AG04450 (cell line): ENCODE measurements at regions not wholly inside any gene's neighbourhood (a gene's known extent, or its start where the extent isn't known, plus 50 kb on each side); places are given as distances from the start of the nearest gene placed in this dataset.

Experiments used
- CTCF ChIA-PET: fragments of 300-600, 350-600 bp; formaldehyde crosslinking; extraction: SDS; loops from one replicate; lab custom pipeline; 2022; ENCODE audit warnings: antibody characterized with exemption, inconsistent platforms; lab: Charles Lee
- POLR2A ChIA-PET: fragments of 350-600 bp; formaldehyde crosslinking; extraction: SDS; loops from one replicate; lab custom pipeline; 2021; ENCODE audit warnings: antibody characterized with exemption, inconsistent platforms; lab: Yijun Ruan, JAX
- DNase-seq: peaks from one replicate; pipeline ENCODE4 v3.0.0-alpha.2; 2011; ENCODE audit warnings: low read depth, low spot score
- H3K27ac ChIP-seq: one replicate; pipeline ENCODE4 v1.5.1; 2012; ENCODE audit warnings: low read depth, low read length, control low read depth
- H3K27me3 ChIP-seq: one replicate; pipeline ENCODE4 v1.6.0; 2012; ENCODE audit warnings: low read length; ENCODE audit not compliant: control insufficient read depth, insufficient read depth
- H3K4me3 ChIP-seq: 2 replicates; pipeline ENCODE4 v1.5.1; 2011; ENCODE audit warnings: mild to moderate bottlenecking, low read depth, low read length, control low read depth
- H3K9me3 ChIP-seq: 2 replicates; pipeline ENCODE4 v1.5.1; 2012; ENCODE audit warnings: low read length; ENCODE audit not compliant: control insufficient read depth, insufficient read depth
- TF ChIP-seq, protein P1 (sequence below): IDR thresholded peaks from 2 replicates; pipeline ENCODE4 v1.5.1; 2011; ENCODE audit warnings: low read depth, low read length, control low read depth, inconsistent platforms

DNA sequence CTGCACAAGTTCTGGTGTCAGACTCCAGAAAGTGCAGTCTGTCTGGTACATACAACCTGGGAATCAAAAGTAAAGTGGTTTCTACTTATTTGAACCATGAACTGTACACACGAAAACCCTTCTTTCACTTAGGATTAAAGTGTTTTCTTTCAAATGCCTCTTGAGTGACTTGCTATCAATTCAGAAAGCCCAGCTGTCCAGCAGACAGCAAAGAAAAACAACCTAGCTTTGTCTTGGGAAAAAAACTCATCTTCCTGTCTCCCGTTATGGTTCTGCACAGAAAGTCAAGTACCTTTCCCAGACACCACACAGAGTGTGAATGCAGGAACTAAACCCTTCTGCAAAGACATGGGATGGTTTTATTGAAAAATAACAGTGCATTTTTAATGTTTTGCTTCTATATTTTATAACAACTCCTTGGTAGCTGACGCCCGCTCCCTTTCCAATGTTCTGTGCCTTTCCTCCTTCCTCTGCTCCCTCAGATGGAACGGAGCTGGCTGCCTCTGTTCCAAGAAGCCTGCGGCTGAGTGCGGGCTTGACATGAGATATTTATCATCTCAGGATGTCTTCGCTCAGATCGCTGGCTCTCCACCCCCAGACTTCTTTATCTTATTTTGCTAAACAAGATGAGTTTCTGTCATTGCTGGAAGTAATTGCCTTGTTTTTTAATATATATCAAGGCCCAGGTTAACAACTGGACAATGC lies 322.3 kb upstream of the B3GAT1 start:
- Histone ChIP-seq H3K27ac (no peak overlapping the region), H3K4me3 (no peak overlapping the region), H3K27me3 (no peaks in the 10 kb centered on the region), H3K9me3 (peaks cover 76% of the 10 kb centered on the region)
- CTCF ChIA-PET, result no interaction called here
- no peak for DNase-seq
- POLR2A ChIA-PET, result no interaction called here
- TF ChIP-seq, protein P1, sequence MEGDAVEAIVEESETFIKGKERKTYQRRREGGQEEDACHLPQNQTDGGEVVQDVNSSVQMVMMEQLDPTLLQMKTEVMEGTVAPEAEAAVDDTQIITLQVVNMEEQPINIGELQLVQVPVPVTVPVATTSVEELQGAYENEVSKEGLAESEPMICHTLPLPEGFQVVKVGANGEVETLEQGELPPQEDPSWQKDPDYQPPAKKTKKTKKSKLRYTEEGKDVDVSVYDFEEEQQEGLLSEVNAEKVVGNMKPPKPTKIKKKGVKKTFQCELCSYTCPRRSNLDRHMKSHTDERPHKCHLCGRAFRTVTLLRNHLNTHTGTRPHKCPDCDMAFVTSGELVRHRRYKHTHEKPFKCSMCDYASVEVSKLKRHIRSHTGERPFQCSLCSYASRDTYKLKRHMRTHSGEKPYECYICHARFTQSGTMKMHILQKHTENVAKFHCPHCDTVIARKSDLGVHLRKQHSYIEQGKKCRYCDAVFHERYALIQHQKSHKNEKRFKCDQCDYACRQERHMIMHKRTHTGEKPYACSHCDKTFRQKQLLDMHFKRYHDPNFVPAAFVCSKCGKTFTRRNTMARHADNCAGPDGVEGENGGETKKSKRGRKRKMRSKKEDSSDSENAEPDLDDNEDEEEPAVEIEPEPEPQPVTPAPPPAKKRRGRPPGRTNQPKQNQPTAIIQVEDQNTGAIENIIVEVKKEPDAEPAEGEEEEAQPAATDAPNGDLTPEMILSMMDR, result no peak

DNA sequence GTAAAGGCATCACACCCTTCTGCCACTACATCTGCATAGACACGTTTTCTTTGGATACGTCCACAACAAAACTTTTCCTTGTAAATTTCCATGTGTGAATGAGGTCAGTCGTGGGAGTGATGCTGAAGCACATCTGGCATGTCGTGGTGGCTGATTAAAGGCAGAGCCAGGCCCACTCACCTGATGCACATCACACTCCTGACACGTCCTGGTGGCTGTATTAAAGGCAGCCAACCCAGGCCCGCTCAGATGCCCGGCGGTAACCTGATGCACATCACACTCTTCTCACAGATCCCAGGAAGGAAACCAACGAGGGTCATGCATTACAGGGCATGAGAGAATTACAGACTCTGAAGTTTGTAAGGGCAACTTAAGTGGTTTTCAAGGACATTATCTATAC lies 321.6 kb upstream of the B3GAT1 start:
- no peak for DNase-seq
- ChIA-PET CTCF (no interaction called here), POLR2A (no interaction called here)
- H3K27ac ChIP-seq, result no peak overlapping the region
- H3K9me3 ChIP-seq, result peaks cover 76% of the 10 kb centered on the region
- H3K27me3 ChIP-seq, result no peaks in the 10 kb centered on the region
- TF ChIP-seq, protein P1, result no peak
- no peak overlapping the region for H3K4me3 ChIP-seq

DNA sequence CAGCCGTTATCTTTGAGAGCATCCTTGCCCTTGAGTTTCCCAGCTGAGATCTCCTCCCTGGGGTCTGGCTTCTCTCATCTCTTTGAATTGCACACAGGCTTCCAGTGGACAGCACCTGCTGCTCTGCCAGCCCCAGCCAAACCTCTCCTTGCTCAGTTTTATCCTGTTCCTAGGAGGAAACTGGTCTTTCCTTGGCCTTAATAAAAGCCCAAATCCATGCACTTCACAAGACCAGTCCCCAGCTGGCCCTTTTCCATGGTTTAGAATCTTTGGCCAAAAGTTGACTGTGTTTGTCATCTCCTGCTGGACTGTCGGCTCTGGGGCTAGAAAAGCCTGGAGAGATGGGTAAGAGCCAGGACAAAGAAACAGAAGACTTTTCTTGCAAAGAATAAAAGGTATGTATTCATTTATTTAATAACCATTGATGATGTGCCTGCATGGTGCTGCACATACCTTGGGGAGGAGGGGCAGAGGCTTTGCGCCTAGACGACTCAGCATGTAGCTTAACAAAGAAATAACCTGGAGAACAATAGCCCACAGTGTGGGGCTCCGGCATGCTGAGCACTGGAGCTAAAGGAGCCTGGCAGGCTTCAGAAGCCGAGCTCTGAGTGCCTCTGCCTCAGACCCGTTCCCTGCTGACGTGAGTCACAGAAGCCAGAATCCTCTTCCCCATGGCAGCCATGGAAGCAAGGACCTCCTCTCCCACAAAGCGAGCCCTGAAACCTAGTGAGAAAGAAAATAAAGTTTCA lies 319.3 kb upstream of the B3GAT1 start:
- H3K4me3 ChIP-seq, result no peak overlapping the region
- H3K27ac ChIP-seq, result no peak overlapping the region
- CTCF ChIA-PET, result no interaction called here
- no peak for DNase-seq
- H3K9me3 ChIP-seq, result peaks cover 76% of the 10 kb centered on the region
- no peaks in the 10 kb centered on the region for H3K27me3 ChIP-seq
- TF ChIP-seq, protein P1, result no peak
- POLR2A ChIA-PET, result no interaction called here

DNA sequence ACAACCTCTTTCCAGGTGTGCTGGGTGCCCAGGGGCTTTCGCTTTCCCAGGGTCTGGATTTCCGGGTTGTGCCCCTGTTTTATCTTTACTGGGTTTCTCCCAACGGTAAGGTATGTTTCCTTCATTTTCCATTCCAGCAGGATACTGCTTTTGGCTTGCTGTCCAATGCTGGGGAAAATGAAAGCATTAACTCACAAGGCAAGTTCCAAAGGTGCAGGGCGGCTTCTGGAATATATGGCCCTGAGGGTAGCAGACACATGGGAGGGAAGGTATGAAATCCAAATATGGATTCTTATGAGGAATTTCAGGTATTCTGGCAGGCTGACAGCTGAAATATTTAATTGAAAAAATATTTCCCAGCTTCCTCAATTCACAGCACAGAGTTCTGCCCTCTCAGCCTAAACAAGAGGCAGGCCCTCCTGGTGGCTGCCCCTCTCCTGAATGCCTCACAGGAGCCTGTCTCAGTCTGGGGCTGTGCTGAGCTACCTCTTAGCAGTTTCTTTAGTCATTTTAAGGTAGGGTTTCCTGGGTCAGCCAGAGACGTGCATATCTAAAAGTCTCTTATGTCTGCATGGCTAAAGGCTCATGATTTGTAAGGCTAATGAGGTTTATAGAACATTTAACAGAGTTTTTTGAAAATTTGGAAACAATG lies 318.6 kb upstream of the B3GAT1 start:
- no peak overlapping the region for H3K27ac ChIP-seq
- DNase-seq, result no peak
- CTCF ChIA-PET, result no interaction called here
- H3K9me3 ChIP-seq, result peaks cover 76% of the 10 kb centered on the region
- TF ChIP-seq, protein P1, result no peak
- H3K4me3 ChIP-seq, result no peak overlapping the region
- POLR2A ChIA-PET, result no interaction called here
- no peaks in the 10 kb centered on the region for H3K27me3 ChIP-seq

DNA sequence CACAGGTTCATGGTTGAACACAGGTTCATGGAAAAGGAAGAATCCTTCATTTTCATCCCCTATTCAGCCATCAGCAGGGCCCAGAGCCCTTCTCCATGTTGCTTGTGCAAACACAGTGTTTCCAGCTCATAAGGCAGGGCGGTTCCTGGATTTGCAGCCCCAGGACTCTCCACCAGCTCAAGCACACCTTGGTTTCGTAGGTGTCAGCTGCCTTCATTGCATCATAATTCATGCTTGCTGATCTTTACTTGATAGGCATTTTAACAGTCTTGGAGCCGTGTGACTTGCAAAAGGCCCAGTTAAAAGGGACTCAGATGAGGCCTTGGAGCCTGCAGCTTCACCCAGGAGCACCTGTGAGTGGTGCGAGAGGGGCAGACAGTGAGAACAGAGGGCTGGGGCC lies 318.1 kb upstream of the B3GAT1 start:
- TF ChIP-seq, protein P1, result no peak
- CTCF ChIA-PET, result no interaction called here
- Histone ChIP-seq H3K27ac (no peak overlapping the region), H3K9me3 (peaks cover 79% of the 10 kb centered on the region), H3K27me3 (no peaks in the 10 kb centered on the region), H3K4me3 (no peak overlapping the region)
- POLR2A ChIA-PET, result no interaction called here
- DNase-seq, result no peak
